AG20443 (cell line): ENCODE measurements at regions not wholly inside any gene's neighbourhood (a gene's known extent, or its start where the extent isn't known, plus 50 kb on each side); places are given as distances from the start of the nearest gene placed in this dataset.

Experiments
- DNase-seq: peaks from one replicate; pipeline ENCODE4 v3.0.0; 2012; ENCODE audit warnings: low spot score, mixed read lengths

- no peak for DNase-seq
These were observed 55.6 kb downstream of the MRPL32 start for GRCh38 chr7:42987648-42988214.

- DNase-seq: no peak
These were observed 58.8 kb downstream of the MRPL32 start for GRCh38 chr7:42991024-42991423.

- DNase-seq: no peak
These were observed 59.9 kb downstream of the MRPL32 start for GRCh38 chr7:42991913-42992591.

GRCh38 chr7:42993038-42993437, 60.9 kb downstream of the MRPL32 start:
- no peak for DNase-seq

GRCh38 chr7:42994096-42994495, 61.9 kb downstream of the MRPL32 start:
- DNase-seq: no peak

GRCh38 chr7:42997611-42998010, 65.4 kb downstream of the MRPL32 start:
- DNase-seq: no peak

- DNase-seq: no peak
These were observed 71.9 kb downstream of the MRPL32 start for GRCh38 chr7:43004082-43004481.

GRCh38 chr7:43006008-43006407, 73.8 kb downstream of the MRPL32 start:
- DNase-seq: no peak

GRCh38 chr7:43010061-43010460, 77.9 kb downstream of the MRPL32 start:
- no peak for DNase-seq

GRCh38 chr7:43011879-43012278, 79.7 kb downstream of the MRPL32 start:
- no peak for DNase-seq

- DNase-seq: no peak
These were observed 82.2 kb downstream of the MRPL32 start for GRCh38 chr7:43014406-43014805.

- no peak for DNase-seq
These were observed 83.1 kb downstream of the MRPL32 start for GRCh38 chr7:43015301-43015700.

- no peak for DNase-seq
These were observed 86.3 kb downstream of the MRPL32 start for GRCh38 chr7:43018446-43018845.

GRCh38 chr7:43021431-43021830, 89.3 kb downstream of the MRPL32 start:
- peak; percentile 20 for DNase-seq

GRCh38 chr7:43022008-43022407, 89.8 kb downstream of the MRPL32 start:
- no peak for DNase-seq

- no peak for DNase-seq
These were observed 79.1 kb upstream of the HECW1 start for GRCh38 chr7:43033369-43033768.

GRCh38 chr7:43034535-43035002, 77.9 kb upstream of the HECW1 start:
- no peak for DNase-seq

- DNase-seq: peak; percentile 30
These were observed 74.9 kb upstream of the HECW1 start for GRCh38 chr7:43037531-43037930.

GRCh38 chr7:43038254-43038653, 74.2 kb upstream of the HECW1 start:
- DNase-seq: peak; percentile 83

GRCh38 chr7:43039346-43039745, 73.1 kb upstream of the HECW1 start:
- peak; percentile 69 for DNase-seq

- no peak for DNase-seq
These were observed 72.0 kb upstream of the HECW1 start for GRCh38 chr7:43040461-43040860.

GRCh38 chr7:43041105-43041504, 71.3 kb upstream of the HECW1 start:
- DNase-seq: no peak

- DNase-seq: no peak
These were observed 70.7 kb upstream of the HECW1 start for GRCh38 chr7:43041724-43042123.

GRCh38 chr7:43042302-43042701, 70.1 kb upstream of the HECW1 start:
- peak; percentile 24 for DNase-seq
